Spleen (tissue), 7 donors: ENCODE measurements at regions not wholly inside any gene's neighbourhood (a gene's known extent, or its start where the extent isn't known, plus 50 kb on each side); places are given as distances from the start of the nearest gene placed in this dataset.

Experiments used
- CTCF ChIP-seq, 11 experiments: fragments of 200-600 bp in 7 of 11; fragments of 450-650 bp in 4 of 11; sonication (generic) in 4 of 11; IDR thresholded peaks in 8 of 11; conservative IDR thresholded peaks in 3 of 11; 1 replicate in 7 of 11; 2 replicates in 4 of 11; pipeline versions ENCODE4 v1.4.0 to v1.8.0; 2016 to 2021; ENCODE audit warnings: antibody characterized with exemption in 11 of 11, inconsistent platforms in 4 of 11, mild to moderate bottlenecking in 1 of 11
- POLR2A ChIP-seq, 3 donors: fragments of 450-650 bp; IDR thresholded peaks; one replicate each; pipeline ENCODE4 v1.5.1; 2017; ENCODE audit warnings: antibody characterized with exemption in 3 of 3, mild to moderate bottlenecking in 1 of 3
- donor health status: DM: no; HTN: no; CAD: no; lungs with moderate emphysema.
- donor health status: DM: no; HTN: no; CAD: no.
- donor health status: DM: no; HTN: no; CAD: no.

GRCh38 chr4:100061835-100062234 lies 111.8 kb upstream of the H2AZ1 start:
- TF ChIP-seq CTCF (IDR thresholded peaks at IDR 0.05 in 8 of 11, conservative IDR thresholded peaks at IDR 0.05 in 3 of 11), result no peak
- no peak for TF ChIP-seq POLR2A (IDR thresholded peaks at IDR 0.05)
